Uterus (tissue), 2 donors: ENCODE measurements at regions not wholly inside any gene's neighbourhood (a gene's known extent, or its start where the extent isn't known, plus 50 kb on each side); places are given as distances from the start of the nearest gene placed in this dataset.

ENCODE experiments used
- CTCF ChIP-seq, 4 experiments: fragments of 200-600 bp in 2 of 4; fragments of 450-650 bp in 2 of 4; sonication (generic) in 2 of 4; IDR thresholded peaks; one replicate each; pipeline ENCODE4 v1.5.1; 2016 to 2019; ENCODE audit warnings: antibody characterized with exemption in 4 of 4, mild to moderate bottlenecking in 2 of 4, moderate library complexity in 1 of 4
- POLR2A ChIP-seq, 2 donors: fragments of 450-650 bp; IDR thresholded peaks; one replicate each; pipeline ENCODE4 v1.6.1; 2016; ENCODE audit warnings: antibody characterized with exemption in 2 of 2, mild to moderate bottlenecking in 1 of 2, moderate library complexity in 1 of 2

GRCh38 chr2:172323861-172324597 is 103.4 kb upstream of the ITGA6 start:
- TF ChIP-seq POLR2A (IDR thresholded peaks at IDR 0.05) (no peak), CTCF (IDR thresholded peaks at IDR 0.05) (no peak)
